ENCODE measurements at regions not wholly inside any gene's neighbourhood (a gene's known extent, or its start where the extent isn't known, plus 50 kb on each side); places are given as distances from the start of the nearest gene placed in this dataset.
"Not testable (repeated sequence)": the region's sequence is repeated elsewhere in the genome, so short reads cannot be mapped to it uniquely, and the experiment has no call there.

DNA sequence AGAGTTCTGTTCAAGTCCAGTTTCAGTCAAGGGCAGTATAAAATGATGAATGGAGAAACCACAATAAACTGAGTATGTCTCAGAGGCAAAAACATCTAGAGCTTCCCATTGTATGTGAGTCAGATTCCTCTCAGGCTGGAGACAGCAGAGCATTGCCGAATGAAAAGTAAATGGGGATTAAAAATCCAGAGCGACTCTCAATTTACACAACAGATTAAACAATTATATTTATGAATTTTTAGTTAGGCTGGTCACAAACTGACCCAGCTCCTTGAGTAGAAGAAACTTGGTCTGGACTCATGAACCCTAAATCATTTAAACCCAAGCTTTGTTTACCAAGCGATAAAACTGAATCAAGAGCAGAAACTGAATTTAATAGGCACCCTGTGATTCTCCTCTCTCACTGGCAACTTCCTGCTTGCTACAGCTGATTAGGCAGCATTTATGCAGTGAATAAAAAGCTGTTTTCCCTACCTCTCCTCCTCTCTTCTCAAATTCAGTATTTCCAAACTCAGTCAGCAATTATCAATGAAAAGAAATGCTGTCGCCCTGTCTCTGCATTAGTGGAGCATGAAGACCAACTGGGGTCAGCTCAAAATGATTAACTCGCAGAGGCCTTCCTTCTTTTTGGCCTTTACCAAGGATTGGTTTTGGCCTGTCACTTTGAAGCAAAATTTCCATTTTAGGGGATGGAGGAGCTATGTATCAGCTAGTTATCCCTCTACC, 568.0 kb downstream of the PDHA2 start:
- H3K4me3 ChIP-seq (ENCODE audit: low read depth, low read length): no peak overlapping the region
- H3K36me3 ChIP-seq: no peaks in the 10 kb centered on the region
- H3K9me3 ChIP-seq (ENCODE audit: severe bottlenecking): peaks cover 2% of the 10 kb centered on the region
- TF ChIP-seq CTCF (IDR thresholded peaks at IDR 0.05; ENCODE audit: low read depth, low read length): no peak
- H3K27ac ChIP-seq: no peak overlapping the region
- H3K27me3 ChIP-seq (ENCODE audit: insufficient read depth, low read depth, severe bottlenecking): no peaks in the 10 kb centered on the region
- DNase-seq: no peak

GRCh38 chr4:96414853-96415252, 575.0 kb downstream of the PDHA2 start:
- not testable (repeated sequence) for H3K9me3 ChIP-seq (ENCODE audit: severe bottlenecking); H3K36me3 ChIP-seq; H3K27ac ChIP-seq; H3K4me3 ChIP-seq (ENCODE audit: low read depth, low read length); DNase-seq; H3K27me3 ChIP-seq (ENCODE audit: insufficient read depth, low read depth, severe bottlenecking)

- Histone ChIP-seq H3K9me3 (ENCODE audit: severe bottlenecking) (no peaks in the 10 kb centered on the region), H3K27ac (no peak overlapping the region), H3K36me3 (no peaks in the 10 kb centered on the region), H3K4me3 (ENCODE audit: low read depth, low read length) (no peak overlapping the region), H3K27me3 (ENCODE audit: insufficient read depth, low read depth, severe bottlenecking) (no peaks in the 10 kb centered on the region)
- no peak for DNase-seq
- no peak for TF ChIP-seq CTCF (IDR thresholded peaks at IDR 0.05; ENCODE audit: low read depth, low read length)
Measured at GRCh38 chr4:96429657-96430056, 589.8 kb downstream of the PDHA2 start.

DNA sequence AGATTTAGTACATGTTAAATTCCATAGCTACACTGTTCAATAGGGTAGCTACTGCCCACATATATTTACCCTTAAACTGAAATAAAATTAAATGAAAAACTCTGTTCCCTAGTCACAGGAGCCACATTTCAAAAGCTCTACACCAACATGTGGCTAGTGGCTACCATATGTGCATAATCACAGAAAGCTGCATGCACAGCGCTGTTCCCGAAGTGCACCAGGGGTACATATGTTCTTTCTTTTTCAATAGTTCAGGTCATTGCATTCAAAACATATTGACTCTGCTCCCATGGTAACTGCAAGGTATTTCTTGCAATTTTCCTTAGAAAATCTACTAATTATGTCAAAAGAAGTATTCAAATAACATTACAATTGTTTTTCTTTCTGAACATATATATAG, 591.2 kb downstream of the PDHA2 start:
- H3K36me3 ChIP-seq: no peaks in the 10 kb centered on the region
- TF ChIP-seq CTCF (IDR thresholded peaks at IDR 0.05; ENCODE audit: low read depth, low read length): no peak
- no peak overlapping the region for H3K4me3 ChIP-seq (ENCODE audit: low read depth, low read length)
- no peak for DNase-seq
- H3K27ac ChIP-seq: no peak overlapping the region
- no peaks in the 10 kb centered on the region for H3K27me3 ChIP-seq (ENCODE audit: insufficient read depth, low read depth, severe bottlenecking)
- no peaks in the 10 kb centered on the region for H3K9me3 ChIP-seq (ENCODE audit: severe bottlenecking)

DNA sequence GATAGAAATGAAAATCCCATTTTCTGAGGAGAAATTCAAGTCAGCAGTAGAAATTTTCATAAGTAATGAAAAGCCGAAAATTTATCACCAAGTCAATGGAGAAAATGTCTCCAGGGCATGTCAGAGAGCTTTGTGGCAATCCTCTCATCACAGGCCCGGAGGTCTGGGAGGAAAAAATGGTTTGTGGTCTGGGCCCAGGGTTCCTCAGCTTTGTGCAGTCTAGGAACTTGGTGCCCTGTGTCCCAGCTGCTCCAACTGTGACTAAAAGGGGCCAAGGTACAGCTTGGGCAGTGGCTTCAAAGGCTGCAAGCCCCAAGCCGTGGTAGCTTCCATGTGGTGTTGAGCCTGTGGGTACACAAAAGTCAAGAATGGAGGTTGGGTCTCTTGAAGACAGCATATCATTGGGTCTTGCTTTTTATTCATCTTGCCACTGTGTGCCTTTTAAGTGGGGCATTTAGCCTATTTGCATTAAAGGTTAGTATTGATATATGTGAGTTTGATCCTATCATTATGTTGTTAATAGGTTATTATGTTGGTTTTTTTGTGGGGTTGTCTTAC, 608.5 kb downstream of the PDHA2 start:
- Histone ChIP-seq H3K36me3 (no peaks in the 10 kb centered on the region), H3K9me3 (ENCODE audit: severe bottlenecking) (peaks cover 11% of the 10 kb centered on the region), H3K27ac (no peak overlapping the region), H3K4me3 (ENCODE audit: low read depth, low read length) (no peak overlapping the region), H3K27me3 (ENCODE audit: insufficient read depth, low read depth, severe bottlenecking) (no peaks in the 10 kb centered on the region)
- no peak for DNase-seq
- no peak for TF ChIP-seq CTCF (IDR thresholded peaks at IDR 0.05; ENCODE audit: low read depth, low read length)

DNA sequence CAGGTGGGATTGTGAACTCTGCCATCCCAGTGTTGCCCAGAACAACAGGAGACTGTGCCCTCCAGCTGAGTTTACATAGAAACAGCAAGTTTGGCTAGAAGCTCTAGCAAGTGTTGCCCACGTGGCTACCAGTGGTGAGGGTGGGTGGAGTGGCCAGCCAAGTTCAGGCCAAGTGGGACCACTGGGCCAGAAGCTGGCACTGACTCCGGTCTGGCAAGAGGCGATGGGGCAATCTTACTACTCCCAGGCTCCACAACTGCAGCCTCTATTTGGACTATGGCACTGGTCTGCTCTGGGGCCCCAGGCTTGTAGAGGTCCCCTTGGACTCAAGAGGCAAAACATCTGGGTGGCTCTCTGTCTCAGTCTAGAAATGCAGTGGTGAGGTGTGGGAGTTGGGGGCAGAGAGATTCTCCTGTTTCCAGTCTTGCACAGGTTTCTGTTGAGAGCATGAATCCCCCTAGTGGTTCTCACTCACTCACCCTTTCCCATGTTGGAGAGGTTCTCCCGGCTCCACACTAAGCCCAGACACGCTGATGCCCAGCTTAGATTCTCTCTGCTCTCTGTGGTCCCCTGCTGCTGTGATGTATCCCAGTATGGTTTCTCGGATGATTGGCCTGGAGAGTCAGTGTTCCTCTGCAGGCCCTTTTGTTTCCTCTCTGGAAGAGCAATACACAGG, 615.3 kb downstream of the PDHA2 start:
- H3K27ac ChIP-seq: no peak overlapping the region
- no peak overlapping the region for H3K4me3 ChIP-seq (ENCODE audit: low read depth, low read length)
- no peaks in the 10 kb centered on the region for H3K27me3 ChIP-seq (ENCODE audit: insufficient read depth, low read depth, severe bottlenecking)
- H3K36me3 ChIP-seq: no peaks in the 10 kb centered on the region
- DNase-seq: no peak
- no peak for TF ChIP-seq CTCF (IDR thresholded peaks at IDR 0.05; ENCODE audit: low read depth, low read length)
- H3K9me3 ChIP-seq (ENCODE audit: severe bottlenecking): no peaks in the 10 kb centered on the region

DNA sequence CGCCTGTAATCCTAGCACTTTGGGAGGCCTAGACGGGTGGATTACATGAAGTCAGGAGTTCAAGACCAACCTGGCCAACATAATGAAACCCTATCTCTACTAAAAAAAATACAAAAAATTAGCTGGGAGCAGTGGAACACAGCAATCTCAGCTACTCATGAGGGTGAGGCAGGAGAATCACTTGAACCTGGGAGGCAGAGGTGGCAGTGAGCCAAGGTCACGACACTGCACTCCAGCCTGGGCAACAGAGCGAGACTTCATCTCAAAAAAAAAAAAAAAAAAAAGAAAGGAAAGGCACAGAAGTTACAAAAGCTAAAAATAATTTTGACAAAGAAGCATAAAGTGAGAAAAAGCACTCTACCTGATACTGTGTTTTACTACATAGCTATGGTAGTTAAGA, 618.1 kb downstream of the PDHA2 start:
- not testable (repeated sequence) for H3K27ac ChIP-seq; H3K4me3 ChIP-seq (ENCODE audit: low read depth, low read length); H3K36me3 ChIP-seq; H3K27me3 ChIP-seq (ENCODE audit: insufficient read depth, low read depth, severe bottlenecking); DNase-seq; H3K9me3 ChIP-seq (ENCODE audit: severe bottlenecking)

Data from WERI-Rb-1 (cell line).